Caco-2 (cell line): ENCODE measurements at regions not wholly inside any gene's neighbourhood (a gene's known extent, or its start where the extent isn't known, plus 50 kb on each side); places are given as distances from the start of the nearest gene placed in this dataset.

ENCODE experiments used
- BruUV-seq: library from RNA; stranded (reverse); fragments of 400-500 nt; replicated peaks from 2 replicates; lab custom pipeline; 2021; lab: Mats Ljungman, UMichigan
- CTCF ChIA-PET: fragments of 300-600 bp; sonication (Branson Sonifier 250); formaldehyde crosslinking; loops from one replicate; lab custom pipeline; 2022; ENCODE audit warnings: antibody characterized with exemption; lab: Charles Lee
- POLR2A ChIA-PET: fragments of 300-600 bp; sonication (Branson Sonifier 250); formaldehyde crosslinking; loops from one replicate; lab custom pipeline; 2022; ENCODE audit warnings: antibody characterized with exemption; lab: Charles Lee
- DNase-seq, 2 experiments: peaks; one replicate each; pipeline versions ENCODE4 v3.0.0 to v3.0.0-alpha.2; 2020 to 2022
- H3K27me3 ChIP-seq: replicated peaks from 2 replicates; pipeline ENCODE4 v1.6.0; 2011; ENCODE audit warnings: low read length; ENCODE audit not compliant: control insufficient read depth, insufficient read depth
- H3K36me3 ChIP-seq: 2 replicates; pipeline ENCODE4 v1.5.1; 2011; ENCODE audit warnings: low read length; ENCODE audit not compliant: control insufficient read depth, insufficient read depth
- H3K4me1 ChIP-seq: fragments of 250-450 bp; sonication (Bioruptor Pico); 2 replicates; pipeline ENCODE4 v1.5.1; 2020; ENCODE audit warnings: mild to moderate bottlenecking
- H3K4me3 ChIP-seq: 2 replicates; pipeline ENCODE4 v1.5.1; 2011; ENCODE audit warnings: low read depth, mild to moderate bottlenecking, control low read depth, low read length
- H3K9me3 ChIP-seq: fragments of 250-450 bp; sonication (Bioruptor Pico); 2 replicates; pipeline ENCODE4 v1.5.1; 2020; ENCODE audit warnings: mild to moderate bottlenecking, moderate library complexity
- H3K27ac Mint-ChIP-seq: one replicate; pipeline ENCODE4 v1.8.0; 2022; ENCODE audit warnings: mixed read lengths; ENCODE audit not compliant: unreplicated experiment
- H3K27me3 Mint-ChIP-seq: one replicate; pipeline ENCODE4 v1.8.0; 2022; ENCODE audit warnings: mixed read lengths; ENCODE audit not compliant: insufficient read depth, unreplicated experiment
- H3K36me3 Mint-ChIP-seq: one replicate; pipeline ENCODE4 v1.8.0; 2022; ENCODE audit warnings: mild to moderate bottlenecking, mixed read lengths; ENCODE audit not compliant: insufficient read depth, unreplicated experiment
- H3K4me1 Mint-ChIP-seq: one replicate; pipeline ENCODE4 v1.8.0; 2022; ENCODE audit warnings: low read depth, mixed read lengths; ENCODE audit not compliant: unreplicated experiment
- H3K4me3 Mint-ChIP-seq: one replicate; pipeline ENCODE4 v1.8.0; 2022; ENCODE audit warnings: mild to moderate bottlenecking, moderate library complexity, mixed read lengths; ENCODE audit not compliant: unreplicated experiment
- H3K9me3 Mint-ChIP-seq: one replicate; pipeline ENCODE4 v1.8.0; 2022; ENCODE audit warnings: mixed read lengths; ENCODE audit not compliant: unreplicated experiment
- CTCF ChIP-seq, 2 experiments: fragments of 200-600 bp in 1 of 2; IDR thresholded peaks; 1 replicate in 1 of 2; 2 replicates in 1 of 2; pipeline versions ENCODE4 v1.5.1 to v1.8.0; 2011 to 2022; ENCODE audit warnings: antibody characterized with exemption in 1 of 2, control low read depth in 1 of 2, inconsistent platforms in 1 of 2, low read depth in 1 of 2, low read length in 1 of 2, mild to moderate bottlenecking in 1 of 2, moderate library complexity in 1 of 2; ENCODE audit not compliant: insufficient read depth in 1 of 2, severe bottlenecking in 1 of 2, unreplicated experiment in 1 of 2
- intact Hi-C: fragments of 100-400 bp; cut with micrococcal nuclease; formaldehyde crosslinking; loops from one replicate; pipeline ENCODE4 v1.10.0; 2022; ENCODE audit not compliant: unreplicated experiment

- H3K36me3 ChIP-seq = no peaks in the 10 kb centered on the region
- DNase-seq = no peak
- intact Hi-C loops = no loop called here
- H3K4me3 ChIP-seq = no peak overlapping the region
- H3K9me3 ChIP-seq = 0 out of 2 replicates have a peak, but pooled peaks cover 2% of the 10 kb centered on the region
- BruUV-seq = no TSS peak
- TF ChIP-seq CTCF (IDR thresholded peaks at IDR 0.05; ENCODE audit: insufficient read depth in 1 of 2, low read depth in 1 of 2, low read length in 1 of 2, severe bottlenecking in 1 of 2, unreplicated experiment in 1 of 2) = no peak
- no peaks in the 10 kb centered on the region for H3K4me1 Mint-ChIP-seq
- H3K4me3 Mint-ChIP-seq = no peak overlapping the region
- no peaks in the 10 kb centered on the region for H3K36me3 Mint-ChIP-seq
- no peaks in the 10 kb centered on the region for H3K4me1 ChIP-seq
- CTCF ChIA-PET = no interaction called here
- no peaks in the 10 kb centered on the region for H3K9me3 Mint-ChIP-seq
- H3K27me3 ChIP-seq = no peaks in the 10 kb centered on the region
- POLR2A ChIA-PET = no interaction called here
- H3K27me3 Mint-ChIP-seq = no peaks in the 10 kb centered on the region
- H3K27ac Mint-ChIP-seq = no peak overlapping the region
These were observed 217.0 kb upstream of the TARS1 start for GRCh38 chr5:33223563-33224284.

GRCh38 chr5:33224285-33224961, 216.3 kb upstream of the TARS1 start:
- H3K36me3 ChIP-seq = no peaks in the 10 kb centered on the region
- POLR2A ChIA-PET = no interaction called here
- H3K4me1 Mint-ChIP-seq = no peaks in the 10 kb centered on the region
- no peak for TF ChIP-seq CTCF (IDR thresholded peaks at IDR 0.05; ENCODE audit: insufficient read depth in 1 of 2, low read depth in 1 of 2, low read length in 1 of 2, severe bottlenecking in 1 of 2, unreplicated experiment in 1 of 2)
- intact Hi-C loops = no loop called here
- no peaks in the 10 kb centered on the region for H3K27me3 Mint-ChIP-seq
- BruUV-seq = no TSS peak
- no peak overlapping the region for H3K27ac Mint-ChIP-seq
- H3K36me3 Mint-ChIP-seq = no peaks in the 10 kb centered on the region
- no peak overlapping the region for H3K4me3 ChIP-seq
- CTCF ChIA-PET = no interaction called here
- no peaks in the 10 kb centered on the region for H3K4me1 ChIP-seq
- 0 out of 2 replicates have a peak, but pooled peaks cover 2% of the 10 kb centered on the region for H3K9me3 ChIP-seq
- H3K9me3 Mint-ChIP-seq = no peaks in the 10 kb centered on the region
- H3K27me3 ChIP-seq = no peaks in the 10 kb centered on the region
- H3K4me3 Mint-ChIP-seq = no peak overlapping the region
- no peak for DNase-seq

GRCh38 chr5:33227247-33227646, 213.5 kb upstream of the TARS1 start:
- Mint-ChIP-seq H3K4me1 (no peaks in the 10 kb centered on the region), H3K27ac (no peak overlapping the region), H3K36me3 (no peaks in the 10 kb centered on the region), H3K27me3 (no peaks in the 10 kb centered on the region), H3K9me3 (no peaks in the 10 kb centered on the region), H3K4me3 (no peak overlapping the region)
- intact Hi-C loops = no loop called here
- ChIA-PET CTCF (no interaction called here), POLR2A (no interaction called here)
- no peak overlapping the region for H3K4me3 ChIP-seq
- H3K9me3 ChIP-seq = 0 out of 2 replicates have a peak, but pooled peaks cover 2% of the 10 kb centered on the region
- no peak for TF ChIP-seq CTCF (IDR thresholded peaks at IDR 0.05; ENCODE audit: insufficient read depth in 1 of 2, low read depth in 1 of 2, low read length in 1 of 2, severe bottlenecking in 1 of 2, unreplicated experiment in 1 of 2)
- H3K27me3 ChIP-seq = no peaks in the 10 kb centered on the region
- BruUV-seq = no TSS peak
- no peaks in the 10 kb centered on the region for H3K36me3 ChIP-seq
- no peak for DNase-seq
- H3K4me1 ChIP-seq = no peaks in the 10 kb centered on the region
